Astrocyte of the cerebellum (primary cell): ENCODE measurements at regions not wholly inside any gene's neighbourhood (a gene's known extent, or its start where the extent isn't known, plus 50 kb on each side); places are given as distances from the start of the nearest gene placed in this dataset.
"Not testable (repeated sequence)": the region's sequence is repeated elsewhere in the genome, so short reads cannot be mapped to it uniquely, and the experiment has no call there.

ENCODE experiments used
- DNase-seq: peaks from one replicate; pipeline ENCODE4 v3.0.0-alpha.2; 2011; ENCODE audit warnings: low read depth
- H3K4me3 ChIP-seq: 2 replicates; pipeline ENCODE4 v1.5.1; 2011; ENCODE audit warnings: mild to moderate bottlenecking, low read depth, low read length, moderate library complexity
- CTCF ChIP-seq: IDR thresholded peaks from 2 replicates; pipeline ENCODE4 v1.5.1; 2012; ENCODE audit warnings: low read length, low read depth, moderate library complexity, mild to moderate bottlenecking; ENCODE audit errors: missing control alignments
- in situ Hi-C: cut with HindIII; loops from 2 replicates; pipeline ENCODE4 v1.10.0; 2017; ENCODE audit warnings: low sequenced_read_pairs

- no peak for TF ChIP-seq CTCF
- DNase-seq = no peak
- in situ Hi-C loops = no loop called here
- H3K4me3 ChIP-seq = no peak overlapping the region
Observed at GRCh38 chr18:72965616-72966015, 97.8 kb upstream of the NETO1 start.

GRCh38 chr18:72958195-72958594 lies 90.4 kb upstream of the NETO1 start:
- in situ Hi-C loops, DNase-seq, H3K4me3 ChIP-seq: not testable (repeated sequence)

- no peak for TF ChIP-seq CTCF
- in situ Hi-C loops = no loop called here
- no peak for DNase-seq
- no peak overlapping the region for H3K4me3 ChIP-seq
Observed at GRCh38 chr18:72948439-72948838, 80.7 kb upstream of the NETO1 start.

GRCh38 chr18:72942766-72943165 lies 75.0 kb upstream of the NETO1 start:
- DNase-seq = no peak
- in situ Hi-C loops = no loop called here
- H3K4me3 ChIP-seq = no peak overlapping the region
- TF ChIP-seq CTCF = no peak

- DNase-seq = no peak
- no peak overlapping the region for H3K4me3 ChIP-seq
- TF ChIP-seq CTCF = no peak
- in situ Hi-C loops = no loop called here
Observed at GRCh38 chr18:72940986-72941385, 73.2 kb upstream of the NETO1 start.

- in situ Hi-C loops = no loop called here
- no peak overlapping the region for H3K4me3 ChIP-seq
- TF ChIP-seq CTCF = no peak
- no peak for DNase-seq
Observed at GRCh38 chr18:72940509-72940908, 72.7 kb upstream of the NETO1 start.

- no peak for TF ChIP-seq CTCF
- DNase-seq = no peak
- H3K4me3 ChIP-seq = no peak overlapping the region
- in situ Hi-C loops = no loop called here
Observed at GRCh38 chr18:72935744-72936143, 68.0 kb upstream of the NETO1 start.
